Stimulated activated CD4-positive, alpha-beta T cell treated with anti-CD3 and anti-CD28 coated beads, Interleukin-4, amount 100 ng/mL, for 4 hours (primary cell): ENCODE measurements at regions not wholly inside any gene's neighbourhood (a gene's known extent, or its start where the extent isn't known, plus 50 kb on each side); places are given as distances from the start of the nearest gene placed in this dataset.
"Not testable (repeated sequence)": the region's sequence is repeated elsewhere in the genome, so short reads cannot be mapped to it uniquely, and the experiment has no call there.

Experiments
- DNase-seq, 2 experiments: peaks; one replicate each; pipeline ENCODE4 v3.0.0-alpha.2; 2020

DNA sequence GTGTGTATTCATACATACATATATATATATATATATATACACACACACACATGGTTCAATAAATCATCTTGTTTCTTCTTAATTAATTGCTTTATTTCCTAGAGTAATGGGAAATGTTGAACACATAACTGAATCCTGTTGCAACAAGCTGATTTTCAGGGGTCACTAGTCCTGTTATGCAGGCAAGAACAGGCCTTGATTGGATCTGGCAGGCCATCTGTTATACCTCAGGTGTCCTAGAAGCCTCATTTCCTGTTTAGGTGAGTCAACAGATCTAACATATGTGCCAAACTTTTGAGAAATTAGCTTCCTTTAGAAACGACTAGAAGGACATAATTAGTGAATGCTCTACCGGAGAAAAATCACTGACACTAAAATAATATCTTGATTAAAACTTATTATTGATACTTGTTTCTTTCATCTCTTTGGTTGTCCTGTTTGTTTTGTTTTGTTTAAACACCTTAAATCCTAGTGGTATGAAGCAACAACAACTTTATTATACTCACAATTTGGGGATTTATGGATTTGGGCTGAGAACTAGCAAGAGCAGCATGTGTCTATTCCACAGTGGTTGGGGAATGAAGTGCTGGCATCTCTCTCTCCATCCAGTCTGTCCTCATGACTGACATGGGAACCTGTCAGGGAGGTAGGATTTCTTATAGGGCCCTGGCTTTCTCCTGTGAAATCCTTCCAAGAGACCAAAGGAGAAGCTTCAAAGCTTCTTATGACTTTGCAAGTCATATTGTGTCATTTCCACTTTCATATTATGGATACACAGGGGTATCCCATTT, 552.6 kb downstream of the NSUN3 start:
- DNase-seq: no peak

- DNase-seq: no peak
Observed at GRCh38 chr3:94616833-94617232, 554.0 kb downstream of the NSUN3 start.

- no peak for DNase-seq
Observed at GRCh38 chr3:94617312-94617711, 554.5 kb downstream of the NSUN3 start.

DNA sequence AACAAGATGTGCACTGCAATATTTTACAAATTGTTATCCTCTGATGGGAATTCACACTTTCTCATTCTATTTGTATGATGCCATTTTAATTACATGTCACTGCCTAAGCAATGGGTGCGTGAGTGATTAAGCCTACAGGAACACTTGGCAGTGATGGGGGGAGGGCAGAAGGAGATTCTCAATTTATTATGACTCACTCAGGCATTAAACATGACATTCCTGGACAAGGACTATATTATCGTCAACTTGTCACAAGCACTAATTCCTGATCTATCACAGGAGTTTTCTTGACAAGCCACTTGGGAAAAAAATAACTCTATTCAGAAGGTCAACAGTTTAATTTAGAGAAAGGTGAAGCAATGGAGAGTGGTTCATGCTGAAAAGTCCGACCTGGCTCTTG, 556.8 kb downstream of the NSUN3 start:
- no peak for DNase-seq

GRCh38 chr3:94626573-94626972, 563.7 kb downstream of the NSUN3 start:
- no peak for DNase-seq

DNA sequence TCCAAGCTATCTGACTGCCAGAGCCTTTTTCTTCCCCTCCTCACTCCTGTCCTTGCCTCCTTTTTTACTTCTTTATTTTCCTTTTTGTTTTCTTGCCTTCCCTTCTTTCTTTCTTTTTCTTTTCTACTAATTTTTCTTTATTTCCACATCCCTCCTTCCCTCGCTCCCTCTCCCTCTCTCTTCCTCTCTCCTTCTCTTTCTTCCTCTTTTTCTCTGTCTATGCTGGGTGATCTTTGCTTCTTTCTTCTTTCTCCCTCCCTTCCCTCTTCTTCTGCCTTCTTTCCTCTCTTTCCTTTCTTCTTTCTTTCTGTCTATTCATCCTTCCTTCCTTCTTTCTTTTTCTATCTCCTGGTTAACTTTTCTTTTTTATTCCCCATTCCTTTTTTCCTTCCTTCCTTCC, 564.8 kb downstream of the NSUN3 start:
- DNase-seq: no peak

DNA sequence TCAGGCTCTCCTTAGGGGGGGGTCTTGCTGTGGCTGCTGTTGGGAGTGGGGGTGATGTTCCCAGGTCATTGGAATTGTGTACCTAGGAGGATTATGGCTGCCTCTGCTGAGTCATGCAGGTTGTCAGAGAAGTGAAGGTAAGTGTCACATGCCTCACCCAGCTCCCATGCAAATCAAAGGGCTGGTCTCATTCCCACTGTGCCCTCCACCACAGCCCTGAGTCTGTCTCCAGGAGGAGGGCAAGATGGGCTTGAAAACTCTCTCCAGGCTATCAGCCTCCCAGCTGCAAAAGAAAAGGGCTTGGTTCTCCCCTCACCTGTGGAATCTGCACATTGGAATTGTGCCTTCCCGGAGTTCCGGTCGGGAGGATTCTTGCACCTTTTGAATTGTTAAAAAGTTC, 580.5 kb downstream of the NSUN3 start:
- no peak for DNase-seq

- no peak for DNase-seq
Observed at GRCh38 chr3:94645790-94646189, 582.9 kb downstream of the NSUN3 start.

- DNase-seq: no peak
Observed at GRCh38 chr3:94647131-94647530, 584.3 kb downstream of the NSUN3 start.

DNA sequence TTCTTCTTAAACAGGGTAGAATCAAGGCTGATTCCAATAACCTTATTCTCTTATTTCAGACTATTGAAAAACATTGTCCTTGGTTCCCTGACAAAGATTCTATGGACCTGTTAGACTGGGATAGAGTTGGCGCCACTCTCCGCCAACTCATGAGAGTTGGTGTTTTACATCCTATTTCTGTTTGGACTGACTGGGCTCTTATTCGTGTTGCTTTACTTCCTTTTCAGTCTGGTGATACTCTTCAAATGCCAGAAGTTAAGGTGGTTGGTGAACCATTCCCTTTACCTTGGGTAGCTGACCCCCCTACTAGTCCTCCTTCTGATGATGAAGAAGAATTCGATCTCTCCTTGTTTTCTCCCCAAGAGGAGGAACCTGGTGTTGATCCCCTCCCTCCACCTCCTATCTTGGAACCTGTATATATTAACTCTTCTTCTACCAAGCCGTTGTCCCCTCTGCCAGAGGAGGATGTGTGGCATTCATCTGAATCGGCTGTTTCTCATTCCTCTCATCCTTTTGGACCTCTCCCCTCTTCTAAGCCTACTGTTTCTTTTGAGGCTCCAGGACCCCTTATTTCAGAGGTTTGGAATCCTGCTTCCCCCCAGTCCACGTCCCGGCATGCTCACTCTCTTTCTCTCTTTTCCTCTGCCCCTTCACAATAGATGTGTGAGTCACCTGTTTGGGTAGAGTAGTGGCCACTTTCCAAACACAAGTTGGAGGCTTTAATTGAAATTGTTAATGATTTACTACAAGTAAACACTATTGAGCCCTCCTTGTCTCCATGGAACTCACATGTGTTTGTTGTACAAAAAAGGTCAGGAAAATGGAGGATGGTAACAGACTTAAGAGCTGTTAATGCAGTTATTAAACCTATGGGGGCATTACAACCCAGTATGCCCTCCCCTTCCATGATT, 585.7 kb downstream of the NSUN3 start:
- DNase-seq: not testable (repeated sequence)

DNA sequence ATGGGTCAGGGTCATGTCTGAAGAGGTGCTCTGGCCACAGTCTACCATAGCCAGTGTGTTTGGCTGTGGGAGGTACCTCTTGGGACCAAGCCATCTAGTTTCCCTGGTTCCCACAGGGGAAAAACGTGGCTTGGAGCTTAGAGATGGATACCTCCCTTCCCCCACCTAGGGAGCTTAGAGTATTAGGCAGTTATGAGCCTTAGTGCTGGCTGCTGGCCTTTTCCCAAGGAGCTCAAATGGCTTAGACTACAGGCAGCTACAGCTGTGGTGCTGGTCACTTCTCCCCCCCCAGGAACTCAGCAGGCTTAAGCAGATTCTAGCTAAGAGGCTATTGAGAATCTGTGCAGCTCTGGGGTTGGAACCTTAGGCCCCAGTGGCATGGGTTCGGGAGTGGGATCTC, 591.2 kb downstream of the NSUN3 start:
- DNase-seq: no peak

DNA sequence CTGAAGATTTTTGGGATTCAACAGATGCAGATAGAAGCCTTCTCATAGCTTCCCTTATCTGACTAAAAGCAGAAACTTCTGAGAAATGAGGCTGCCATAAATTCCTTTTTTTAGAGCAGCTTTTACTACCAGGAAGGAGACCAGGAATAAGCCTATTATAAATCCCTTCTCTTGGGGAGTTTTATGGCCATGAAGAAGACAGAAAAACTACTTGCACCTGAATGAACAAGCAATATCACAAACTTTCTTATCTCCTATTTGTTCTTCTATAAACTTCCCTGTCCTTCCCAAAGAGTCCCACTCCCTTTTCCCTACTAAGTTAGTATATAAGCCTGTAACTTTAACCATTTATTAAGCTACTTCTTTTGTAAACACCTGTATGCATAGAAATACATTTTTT, 603.1 kb downstream of the NSUN3 start:
- DNase-seq: no peak

DNA sequence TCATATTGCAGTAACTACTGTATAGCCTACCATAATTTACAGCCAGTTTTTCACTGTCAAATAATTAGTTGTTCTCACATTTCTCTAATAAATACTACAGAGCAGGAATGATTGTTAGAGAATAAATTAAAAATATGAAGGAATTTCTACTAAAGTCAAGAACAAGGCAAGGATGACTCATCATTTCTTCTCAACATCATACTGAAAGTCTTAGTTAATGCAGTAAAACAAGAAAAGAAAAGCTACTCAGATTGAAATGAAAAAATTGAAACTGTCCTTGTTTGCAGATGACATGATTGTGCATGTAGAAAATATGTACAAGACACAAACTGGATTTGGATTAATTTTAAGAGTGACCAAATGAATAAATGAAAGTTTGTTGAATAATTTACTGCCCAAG, 608.2 kb downstream of the NSUN3 start:
- no peak for DNase-seq

- DNase-seq: no peak
Observed at GRCh38 chr3:94673876-94674275, 611.0 kb downstream of the NSUN3 start.

DNA sequence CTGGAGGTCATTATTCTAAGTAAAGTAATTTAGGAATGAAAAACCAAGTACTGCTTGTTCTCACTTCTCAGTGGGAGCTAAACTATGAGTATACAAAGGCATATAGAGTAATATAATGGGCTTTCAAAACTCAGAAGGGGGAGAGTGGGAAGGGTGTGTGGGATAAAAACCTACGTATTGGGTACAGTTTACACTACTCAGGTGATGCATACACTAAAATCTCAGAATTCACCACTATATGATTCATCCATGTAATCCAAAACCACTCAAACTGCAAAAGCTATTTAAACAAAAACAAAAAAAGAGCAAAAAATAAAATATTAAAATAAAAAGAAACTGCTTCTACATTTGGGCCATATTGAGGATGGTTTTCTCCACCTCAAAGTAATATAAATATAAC, 623.3 kb downstream of the NSUN3 start:
- no peak for DNase-seq

GRCh38 chr3:94693997-94694640, 631.3 kb downstream of the NSUN3 start:
- no peak for DNase-seq

GRCh38 chr3:94694894-94695293, 632.0 kb downstream of the NSUN3 start:
- no peak for DNase-seq

GRCh38 chr3:94704467-94704866, 641.6 kb downstream of the NSUN3 start:
- no peak for DNase-seq

DNA sequence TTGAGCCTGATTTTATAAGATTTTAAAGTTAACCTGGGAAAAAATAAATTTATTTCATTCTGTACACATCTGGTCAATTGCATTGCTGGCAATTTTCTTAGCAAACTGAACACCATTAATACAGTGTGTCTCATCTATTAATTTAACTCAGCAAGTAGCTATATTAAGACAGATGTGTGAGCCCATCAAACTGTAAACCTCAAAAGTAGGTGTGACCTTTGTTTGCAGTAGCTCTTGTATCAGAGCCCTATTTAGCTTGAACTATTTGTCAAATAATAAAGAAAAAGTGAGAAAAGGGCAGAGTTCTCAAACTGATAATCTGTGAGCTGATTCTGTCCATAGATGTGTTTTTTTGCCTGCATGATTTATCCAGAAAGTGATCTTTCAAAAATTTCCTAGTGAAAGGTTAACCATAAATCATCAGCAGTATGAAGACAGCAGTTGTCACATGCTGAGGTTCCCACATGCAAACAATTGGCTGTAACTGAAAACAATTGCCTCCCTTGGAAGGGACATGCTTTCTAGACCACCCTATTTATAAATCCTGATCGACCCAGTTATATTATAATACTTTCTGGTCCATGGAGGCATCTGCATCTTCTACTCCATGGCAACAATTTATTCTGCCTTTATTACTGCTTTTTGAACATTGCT, 646.5 kb downstream of the NSUN3 start:
- DNase-seq: no peak

DNA sequence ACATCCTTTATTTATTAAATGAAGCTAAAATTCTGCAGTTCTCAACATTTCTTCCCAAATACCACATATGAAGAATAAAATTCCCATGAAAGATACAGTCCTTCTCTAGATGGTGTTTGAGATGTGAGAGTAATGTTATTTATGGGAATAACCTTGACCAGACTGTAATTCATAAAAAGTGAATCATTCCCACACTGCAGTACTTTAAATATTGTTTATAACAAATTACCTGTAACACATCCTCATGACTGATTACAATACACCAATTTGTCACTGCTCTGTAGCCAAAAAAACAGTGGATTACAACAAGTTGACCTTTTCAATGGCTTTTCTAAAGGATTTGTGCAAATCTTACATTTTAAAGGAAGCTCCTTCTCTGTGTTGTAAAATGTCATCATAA, 651.3 kb downstream of the NSUN3 start:
- no peak for DNase-seq

DNA sequence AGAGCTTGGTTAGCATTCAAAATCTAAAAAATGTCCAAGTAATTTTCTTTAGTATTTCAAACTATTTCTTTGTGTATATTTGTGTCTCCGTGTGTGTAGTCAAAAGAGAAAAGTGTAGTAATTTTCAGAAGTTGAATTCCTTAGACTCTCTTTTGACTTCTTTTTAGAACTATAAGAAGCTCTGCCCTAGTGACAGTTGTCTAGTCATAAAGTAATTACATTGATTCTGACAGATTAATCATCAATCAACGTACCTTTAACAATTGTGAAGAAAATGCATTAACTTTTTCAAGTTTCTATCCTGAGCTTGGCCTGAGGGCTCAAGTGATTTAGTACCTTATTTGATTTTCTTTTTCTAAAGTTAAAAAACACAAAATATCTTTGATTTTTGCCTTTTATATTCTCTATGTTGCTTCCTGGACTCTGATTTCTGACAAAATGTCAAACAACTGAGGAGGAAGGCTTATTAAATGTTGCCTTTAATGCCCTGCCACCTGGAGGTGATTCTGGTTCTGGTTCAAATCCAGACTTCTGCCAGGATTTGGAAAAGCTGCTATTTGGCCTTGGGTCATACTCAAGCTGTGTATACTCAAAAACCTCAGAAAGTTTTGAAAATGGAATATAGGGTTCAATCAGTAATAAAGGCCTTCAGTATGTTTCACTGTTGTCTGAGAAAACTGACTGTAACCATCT, 653.6 kb downstream of the NSUN3 start:
- DNase-seq: no peak

DNA sequence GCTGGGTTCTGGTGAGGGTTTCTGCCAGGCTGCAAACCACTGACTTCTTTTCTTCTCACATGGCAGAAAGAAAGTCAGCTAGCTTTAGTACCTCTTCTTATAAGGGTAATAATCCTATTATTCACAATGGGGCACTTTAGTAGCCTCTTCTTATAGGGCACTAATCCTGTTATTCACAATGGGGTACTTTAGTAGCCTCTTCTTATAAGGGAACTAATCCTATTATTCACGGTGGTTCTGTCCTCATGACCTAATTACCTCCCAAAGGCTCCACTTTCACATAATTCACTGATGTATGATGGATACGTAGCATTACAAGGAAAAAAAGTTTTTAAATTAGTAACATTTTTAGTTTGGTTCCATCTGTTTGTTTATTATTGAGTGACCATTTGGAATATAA, 671.3 kb downstream of the NSUN3 start:
- DNase-seq: no peak

DNA sequence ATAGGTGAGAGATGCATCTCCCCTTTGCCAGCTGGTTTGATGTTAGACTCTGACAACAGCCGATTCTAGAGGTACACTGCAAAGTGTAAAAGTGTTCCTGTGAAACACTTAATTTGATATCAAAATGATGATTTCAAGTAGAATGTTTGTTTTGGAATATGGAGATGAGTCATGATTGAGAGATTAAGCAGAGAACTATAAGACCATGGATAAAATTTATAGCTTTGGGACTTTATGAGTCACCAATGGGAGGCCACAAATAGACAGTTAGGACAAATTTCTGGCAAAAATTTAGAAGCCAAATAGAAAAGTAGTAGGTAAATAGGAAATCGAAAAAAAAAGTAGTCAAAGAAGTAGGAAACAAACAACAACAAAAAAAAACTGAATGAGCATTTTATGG, 672.5 kb downstream of the NSUN3 start:
- no peak for DNase-seq
